HL-60 (cell line): ENCODE measurements at regions not wholly inside any gene's neighbourhood (a gene's known extent, or its start where the extent isn't known, plus 50 kb on each side); places are given as distances from the start of the nearest gene placed in this dataset.

ENCODE experiments used
- GABPA ChIP-seq: IDR thresholded peaks from 2 replicates; pipeline ENCODE4 v1.6.1; 2012; ENCODE audit warnings: low read depth
- POLR2AphosphoS5 ChIP-seq: IDR thresholded peaks from 2 replicates; pipeline ENCODE4 v1.6.1; 2012; ENCODE audit warnings: low read depth
- SPI1 ChIP-seq: IDR thresholded peaks from 2 replicates; pipeline ENCODE4 v1.6.1; 2012; ENCODE audit warnings: low read depth, mild to moderate bottlenecking, borderline replicate concordance
- TF ChIP-seq, protein P1 (sequence below): IDR thresholded peaks from one replicate; pipeline ENCODE4 v1.5.1; 2011; ENCODE audit warnings: low read length, control low read depth, inconsistent platforms; ENCODE audit not compliant: insufficient read depth
- TF ChIP-seq, protein P2 (sequence below): IDR thresholded peaks from 2 replicates; pipeline ENCODE4 v1.6.1; 2012; ENCODE audit warnings: low read depth; ENCODE audit not compliant: insufficient replicate concordance

DNA sequence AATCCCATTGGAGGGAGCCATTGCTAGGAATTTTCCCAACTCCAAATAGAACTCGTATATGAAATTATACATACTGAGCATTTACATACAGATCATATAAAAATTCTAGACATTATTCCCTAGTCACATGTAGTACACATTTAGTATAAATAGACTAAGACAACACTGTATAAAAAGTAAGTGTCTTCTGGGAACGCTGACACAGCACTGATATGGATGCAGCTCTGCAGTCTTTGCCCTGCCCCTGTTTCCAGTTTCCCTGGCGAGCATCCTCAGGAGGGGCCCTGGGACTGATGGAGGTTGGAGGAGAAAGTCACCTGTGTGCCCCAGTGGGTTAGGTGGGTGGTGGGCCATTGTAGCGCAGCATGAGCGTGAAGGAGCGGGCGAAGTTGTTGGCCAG is 97.8 kb upstream of the CLMN start:
- TF ChIP-seq, protein P1, sequence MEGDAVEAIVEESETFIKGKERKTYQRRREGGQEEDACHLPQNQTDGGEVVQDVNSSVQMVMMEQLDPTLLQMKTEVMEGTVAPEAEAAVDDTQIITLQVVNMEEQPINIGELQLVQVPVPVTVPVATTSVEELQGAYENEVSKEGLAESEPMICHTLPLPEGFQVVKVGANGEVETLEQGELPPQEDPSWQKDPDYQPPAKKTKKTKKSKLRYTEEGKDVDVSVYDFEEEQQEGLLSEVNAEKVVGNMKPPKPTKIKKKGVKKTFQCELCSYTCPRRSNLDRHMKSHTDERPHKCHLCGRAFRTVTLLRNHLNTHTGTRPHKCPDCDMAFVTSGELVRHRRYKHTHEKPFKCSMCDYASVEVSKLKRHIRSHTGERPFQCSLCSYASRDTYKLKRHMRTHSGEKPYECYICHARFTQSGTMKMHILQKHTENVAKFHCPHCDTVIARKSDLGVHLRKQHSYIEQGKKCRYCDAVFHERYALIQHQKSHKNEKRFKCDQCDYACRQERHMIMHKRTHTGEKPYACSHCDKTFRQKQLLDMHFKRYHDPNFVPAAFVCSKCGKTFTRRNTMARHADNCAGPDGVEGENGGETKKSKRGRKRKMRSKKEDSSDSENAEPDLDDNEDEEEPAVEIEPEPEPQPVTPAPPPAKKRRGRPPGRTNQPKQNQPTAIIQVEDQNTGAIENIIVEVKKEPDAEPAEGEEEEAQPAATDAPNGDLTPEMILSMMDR: no peak
- TF ChIP-seq GABPA (no peak), POLR2AphosphoS5 (no peak), SPI1 (no peak)
- TF ChIP-seq, protein P2, sequence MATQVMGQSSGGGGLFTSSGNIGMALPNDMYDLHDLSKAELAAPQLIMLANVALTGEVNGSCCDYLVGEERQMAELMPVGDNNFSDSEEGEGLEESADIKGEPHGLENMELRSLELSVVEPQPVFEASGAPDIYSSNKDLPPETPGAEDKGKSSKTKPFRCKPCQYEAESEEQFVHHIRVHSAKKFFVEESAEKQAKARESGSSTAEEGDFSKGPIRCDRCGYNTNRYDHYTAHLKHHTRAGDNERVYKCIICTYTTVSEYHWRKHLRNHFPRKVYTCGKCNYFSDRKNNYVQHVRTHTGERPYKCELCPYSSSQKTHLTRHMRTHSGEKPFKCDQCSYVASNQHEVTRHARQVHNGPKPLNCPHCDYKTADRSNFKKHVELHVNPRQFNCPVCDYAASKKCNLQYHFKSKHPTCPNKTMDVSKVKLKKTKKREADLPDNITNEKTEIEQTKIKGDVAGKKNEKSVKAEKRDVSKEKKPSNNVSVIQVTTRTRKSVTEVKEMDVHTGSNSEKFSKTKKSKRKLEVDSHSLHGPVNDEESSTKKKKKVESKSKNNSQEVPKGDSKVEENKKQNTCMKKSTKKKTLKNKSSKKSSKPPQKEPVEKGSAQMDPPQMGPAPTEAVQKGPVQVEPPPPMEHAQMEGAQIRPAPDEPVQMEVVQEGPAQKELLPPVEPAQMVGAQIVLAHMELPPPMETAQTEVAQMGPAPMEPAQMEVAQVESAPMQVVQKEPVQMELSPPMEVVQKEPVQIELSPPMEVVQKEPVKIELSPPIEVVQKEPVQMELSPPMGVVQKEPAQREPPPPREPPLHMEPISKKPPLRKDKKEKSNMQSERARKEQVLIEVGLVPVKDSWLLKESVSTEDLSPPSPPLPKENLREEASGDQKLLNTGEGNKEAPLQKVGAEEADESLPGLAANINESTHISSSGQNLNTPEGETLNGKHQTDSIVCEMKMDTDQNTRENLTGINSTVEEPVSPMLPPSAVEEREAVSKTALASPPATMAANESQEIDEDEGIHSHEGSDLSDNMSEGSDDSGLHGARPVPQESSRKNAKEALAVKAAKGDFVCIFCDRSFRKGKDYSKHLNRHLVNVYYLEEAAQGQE: no peak
